ENCODE measurements at regions not wholly inside any gene's neighbourhood (a gene's known extent, or its start where the extent isn't known, plus 50 kb on each side); places are given as distances from the start of the nearest gene placed in this dataset.

DNA sequence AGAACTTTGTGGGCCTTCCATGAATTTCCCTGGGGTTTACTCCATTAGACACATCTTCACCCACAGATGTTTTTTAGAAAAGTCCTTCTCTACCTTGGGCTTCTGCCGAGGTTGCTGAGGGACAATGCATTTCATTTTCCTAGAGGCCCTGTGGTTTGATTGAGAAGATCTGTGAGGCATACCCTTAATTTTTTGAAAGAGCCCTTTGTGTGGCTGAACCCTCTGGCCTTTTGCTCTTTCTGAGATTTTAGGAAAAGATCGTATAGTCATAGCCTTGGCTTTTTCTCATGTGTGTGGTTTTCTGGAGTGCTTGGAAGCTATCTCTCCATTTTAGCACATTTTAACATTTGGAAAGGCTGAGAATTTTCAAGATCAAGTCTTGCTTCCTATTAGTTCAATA lies 119.8 kb upstream of the LYZL1 start:
- Histone ChIP-seq H2AFZ (ENCODE audit: low read length) (no peak overlapping the region), H3K79me2 (ENCODE audit: insufficient read depth, low read length) (no peaks in the 10 kb centered on the region), H3K4me2 (ENCODE audit: insufficient read depth, low read length) (no peak overlapping the region), H4K20me1 (ENCODE audit: insufficient read depth, low read length) (no peaks in the 10 kb centered on the region), H3K4me1 (ENCODE audit: insufficient read depth, low read length) (peaks cover under 1% of the 10 kb centered on the region), H3K27ac (ENCODE audit: low read depth, low read length) (no peak overlapping the region), H3K27me3 (ENCODE audit: insufficient read depth, low read length) (no peaks in the 10 kb centered on the region), H3K4me3 (ENCODE audit: insufficient read depth, low read length) (no peak overlapping the region), H3K9me3 (ENCODE audit: low read depth, low read length) (peaks cover 2% of the 10 kb centered on the region), H3K36me3 (ENCODE audit: insufficient read depth, low read length) (no peaks in the 10 kb centered on the region)
- DNase-seq (ENCODE audit: insufficient read length, low spot score, missing footprints): no peak
- TF ChIP-seq CTCF (IDR thresholded peaks at IDR 0.05; ENCODE audit: extremely low read depth, low read depth, low read length): no peak

- peaks cover 2% of the 10 kb centered on the region for H3K9me3 ChIP-seq (ENCODE audit: low read depth, low read length)
- H3K36me3 ChIP-seq (ENCODE audit: insufficient read depth, low read length): no peaks in the 10 kb centered on the region
- no peak overlapping the region for H3K4me3 ChIP-seq (ENCODE audit: insufficient read depth, low read length)
- no peak overlapping the region for H3K4me2 ChIP-seq (ENCODE audit: insufficient read depth, low read length)
- TF ChIP-seq CTCF (IDR thresholded peaks at IDR 0.05; ENCODE audit: extremely low read depth, low read depth, low read length): no peak
- no peak overlapping the region for H2AFZ ChIP-seq (ENCODE audit: low read length)
- H3K27me3 ChIP-seq (ENCODE audit: insufficient read depth, low read length): no peaks in the 10 kb centered on the region
- no peak overlapping the region for H3K27ac ChIP-seq (ENCODE audit: low read depth, low read length)
- no peaks in the 10 kb centered on the region for H3K79me2 ChIP-seq (ENCODE audit: insufficient read depth, low read length)
- no peak for DNase-seq (ENCODE audit: insufficient read length, low spot score, missing footprints)
- H4K20me1 ChIP-seq (ENCODE audit: insufficient read depth, low read length): no peaks in the 10 kb centered on the region
- no peaks in the 10 kb centered on the region for H3K4me1 ChIP-seq (ENCODE audit: insufficient read depth, low read length)
Observed at GRCh38 chr10:29171717-29172116, 117.2 kb upstream of the LYZL1 start.

GRCh38 chr10:29174389-29174788 lies 114.5 kb upstream of the LYZL1 start:
- Histone ChIP-seq H3K79me2 (ENCODE audit: insufficient read depth, low read length) (no peaks in the 10 kb centered on the region), H3K27me3 (ENCODE audit: insufficient read depth, low read length) (no peaks in the 10 kb centered on the region), H3K4me1 (ENCODE audit: insufficient read depth, low read length) (no peaks in the 10 kb centered on the region), H3K4me3 (ENCODE audit: insufficient read depth, low read length) (no peak overlapping the region), H3K36me3 (ENCODE audit: insufficient read depth, low read length) (no peaks in the 10 kb centered on the region), H3K9me3 (ENCODE audit: low read depth, low read length) (peaks cover 2% of the 10 kb centered on the region), H2AFZ (ENCODE audit: low read length) (no peak overlapping the region), H3K27ac (ENCODE audit: low read depth, low read length) (no peak overlapping the region), H3K4me2 (ENCODE audit: insufficient read depth, low read length) (no peak overlapping the region), H4K20me1 (ENCODE audit: insufficient read depth, low read length) (no peaks in the 10 kb centered on the region)
- DNase-seq (ENCODE audit: insufficient read length, low spot score, missing footprints): no peak
- no peak for TF ChIP-seq CTCF (IDR thresholded peaks at IDR 0.05; ENCODE audit: extremely low read depth, low read depth, low read length)

GRCh38 chr10:29176845-29177832 lies 111.7 kb upstream of the LYZL1 start:
- no peak for DNase-seq (ENCODE audit: insufficient read length, low spot score, missing footprints)
- Histone ChIP-seq H2AFZ (ENCODE audit: low read length) (peak overlapping the region; percentile 43), H3K27me3 (ENCODE audit: insufficient read depth, low read length) (no peaks in the 10 kb centered on the region), H3K4me2 (ENCODE audit: insufficient read depth, low read length) (peak overlapping the region; percentile 56), H3K36me3 (ENCODE audit: insufficient read depth, low read length) (no peaks in the 10 kb centered on the region), H3K27ac (ENCODE audit: low read depth, low read length) (no peak overlapping the region), H3K9me3 (ENCODE audit: low read depth, low read length) (no peaks in the 10 kb centered on the region), H3K79me2 (ENCODE audit: insufficient read depth, low read length) (no peaks in the 10 kb centered on the region), H4K20me1 (ENCODE audit: insufficient read depth, low read length) (no peaks in the 10 kb centered on the region), H3K4me1 (ENCODE audit: insufficient read depth, low read length) (peaks cover 7% of the 10 kb centered on the region), H3K4me3 (ENCODE audit: insufficient read depth, low read length) (peak overlapping the region; percentile 13)
- TF ChIP-seq CTCF (IDR thresholded peaks at IDR 0.05; ENCODE audit: extremely low read depth, low read depth, low read length): no peak

Data from osteoblast (primary cell).